Stimulated activated CD4-positive, alpha-beta T cell treated with anti-CD3 and anti-CD28 coated beads, Interleukin-15, amount 100 ng/mL, for 48 hours (primary cell): ENCODE measurements at regions not wholly inside any gene's neighbourhood (a gene's known extent, or its start where the extent isn't known, plus 50 kb on each side); places are given as distances from the start of the nearest gene placed in this dataset.
"Not testable (repeated sequence)": the region's sequence is repeated elsewhere in the genome, so short reads cannot be mapped to it uniquely, and the experiment has no call there.

Experiments used
- DNase-seq, 2 donors: peaks; one replicate each; pipeline ENCODE4 v3.0.0-alpha.2; 2020; ENCODE audit warnings: low read depth in 2 of 2

- no peak for DNase-seq
Observed at GRCh38 chr10:6877722-6878392, 297.8 kb upstream of the PRKCQ start.

GRCh38 chr10:6877336-6877721 lies 297.3 kb upstream of the PRKCQ start:
- no peak for DNase-seq

GRCh38 chr10:6875269-6875865 lies 295.3 kb upstream of the PRKCQ start:
- no peak for DNase-seq

- no peak for DNase-seq
Observed at GRCh38 chr10:6871128-6871527, 291.1 kb upstream of the PRKCQ start.

- no peak for DNase-seq
Observed at GRCh38 chr10:6868036-6868725, 288.1 kb upstream of the PRKCQ start.

GRCh38 chr10:6866757-6867156 lies 286.7 kb upstream of the PRKCQ start:
- DNase-seq, result no peak

GRCh38 chr10:6864142-6864541 lies 284.1 kb upstream of the PRKCQ start:
- no peak for DNase-seq

- DNase-seq, result no peak
Observed at GRCh38 chr10:6863381-6863780, 283.3 kb upstream of the PRKCQ start.

- no peak for DNase-seq
Observed at GRCh38 chr10:6850452-6850851, 270.4 kb upstream of the PRKCQ start.

GRCh38 chr10:6847561-6847960 lies 267.5 kb upstream of the PRKCQ start:
- DNase-seq, result no peak

- DNase-seq, result no peak
Observed at GRCh38 chr10:6843894-6844650, 264.0 kb upstream of the PRKCQ start.

GRCh38 chr10:6843481-6843881 lies 263.4 kb upstream of the PRKCQ start:
- DNase-seq, result no peak

- DNase-seq, result no peak
Observed at GRCh38 chr10:6842722-6843121, 262.6 kb upstream of the PRKCQ start.

- DNase-seq, result no peak
Observed at GRCh38 chr10:6841761-6842160, 261.7 kb upstream of the PRKCQ start.

GRCh38 chr10:6840766-6841165 lies 260.7 kb upstream of the PRKCQ start:
- no peak for DNase-seq

GRCh38 chr10:6840201-6840691 lies 260.2 kb upstream of the PRKCQ start:
- no peak for DNase-seq

- DNase-seq, result no peak
Observed at GRCh38 chr10:6838118-6838517, 258.0 kb upstream of the PRKCQ start.

GRCh38 chr10:6833458-6834011 lies 253.5 kb upstream of the PRKCQ start:
- no peak for DNase-seq

GRCh38 chr10:6830981-6831380 lies 250.9 kb upstream of the PRKCQ start:
- DNase-seq, result not testable (repeated sequence)

- DNase-seq, result not testable (repeated sequence)
Observed at GRCh38 chr10:6824793-6825192, 244.7 kb upstream of the PRKCQ start.

GRCh38 chr10:6823770-6824169 lies 243.7 kb upstream of the PRKCQ start:
- DNase-seq, result no peak

GRCh38 chr10:6819301-6819700 lies 239.2 kb upstream of the PRKCQ start:
- no peak for DNase-seq
